BE2C (cell line): ENCODE measurements at regions not wholly inside any gene's neighbourhood (a gene's known extent, or its start where the extent isn't known, plus 50 kb on each side); places are given as distances from the start of the nearest gene placed in this dataset.

Experiments used
- DNase-seq: peaks from one replicate; pipeline ENCODE4 v3.0.0-alpha.2; 2020
- H3K27me3 ChIP-seq: fragments of 250-450 bp; sonication (Bioruptor Pico); 2 replicates; pipeline ENCODE4 v1.5.1; 2020; ENCODE audit warnings: mild to moderate bottlenecking
- H3K36me3 ChIP-seq: fragments of 250-450 bp; sonication (Bioruptor Pico); 2 replicates; pipeline ENCODE4 v1.5.1; 2020; ENCODE audit warnings: mild to moderate bottlenecking
- H3K4me1 ChIP-seq: fragments of 250-450 bp; sonication (Bioruptor Pico); 2 replicates; pipeline ENCODE4 v1.5.1; 2020
- H3K4me3 ChIP-seq: 2 replicates; pipeline ENCODE4 v1.5.1; 2011; ENCODE audit warnings: low read depth, low read length
- H3K9me3 ChIP-seq: fragments of 250-450 bp; sonication (Bioruptor Pico); 2 replicates; pipeline ENCODE4 v1.5.1; 2020
- TF ChIP-seq, protein P1 (sequence below): IDR thresholded peaks from 2 replicates; pipeline ENCODE4 v1.5.1; 2012; ENCODE audit warnings: mild to moderate bottlenecking, low read depth, low read length

DNA sequence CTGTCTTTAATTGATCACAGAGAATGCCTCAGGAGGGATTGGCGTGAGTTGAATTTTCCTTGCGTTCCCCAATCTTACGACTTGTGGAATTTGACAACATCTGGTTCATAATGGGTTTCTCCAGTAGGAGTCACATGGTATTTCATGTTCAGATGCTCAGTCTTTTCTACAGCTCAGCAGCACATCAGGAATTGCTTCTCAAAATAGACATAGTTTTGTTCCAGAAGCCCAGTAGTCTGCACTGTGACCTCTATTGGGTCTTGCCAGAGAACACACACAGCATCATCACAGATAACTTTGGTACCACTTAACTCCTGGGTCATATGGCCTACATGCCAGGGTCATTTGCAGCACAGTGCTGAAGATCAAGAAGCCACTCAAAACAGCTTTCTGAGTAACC is 282.5 kb upstream of the HTR2A start:
- no peaks in the 10 kb centered on the region for H3K9me3 ChIP-seq
- no peak overlapping the region for H3K4me3 ChIP-seq
- TF ChIP-seq, protein P1, sequence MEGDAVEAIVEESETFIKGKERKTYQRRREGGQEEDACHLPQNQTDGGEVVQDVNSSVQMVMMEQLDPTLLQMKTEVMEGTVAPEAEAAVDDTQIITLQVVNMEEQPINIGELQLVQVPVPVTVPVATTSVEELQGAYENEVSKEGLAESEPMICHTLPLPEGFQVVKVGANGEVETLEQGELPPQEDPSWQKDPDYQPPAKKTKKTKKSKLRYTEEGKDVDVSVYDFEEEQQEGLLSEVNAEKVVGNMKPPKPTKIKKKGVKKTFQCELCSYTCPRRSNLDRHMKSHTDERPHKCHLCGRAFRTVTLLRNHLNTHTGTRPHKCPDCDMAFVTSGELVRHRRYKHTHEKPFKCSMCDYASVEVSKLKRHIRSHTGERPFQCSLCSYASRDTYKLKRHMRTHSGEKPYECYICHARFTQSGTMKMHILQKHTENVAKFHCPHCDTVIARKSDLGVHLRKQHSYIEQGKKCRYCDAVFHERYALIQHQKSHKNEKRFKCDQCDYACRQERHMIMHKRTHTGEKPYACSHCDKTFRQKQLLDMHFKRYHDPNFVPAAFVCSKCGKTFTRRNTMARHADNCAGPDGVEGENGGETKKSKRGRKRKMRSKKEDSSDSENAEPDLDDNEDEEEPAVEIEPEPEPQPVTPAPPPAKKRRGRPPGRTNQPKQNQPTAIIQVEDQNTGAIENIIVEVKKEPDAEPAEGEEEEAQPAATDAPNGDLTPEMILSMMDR: no peak
- peaks cover 5% of the 10 kb centered on the region; the same call in 1 of the 2 replicates for H3K4me1 ChIP-seq
- H3K27me3 ChIP-seq: no peaks in the 10 kb centered on the region
- H3K36me3 ChIP-seq: no peaks in the 10 kb centered on the region
- no peak for DNase-seq

DNA sequence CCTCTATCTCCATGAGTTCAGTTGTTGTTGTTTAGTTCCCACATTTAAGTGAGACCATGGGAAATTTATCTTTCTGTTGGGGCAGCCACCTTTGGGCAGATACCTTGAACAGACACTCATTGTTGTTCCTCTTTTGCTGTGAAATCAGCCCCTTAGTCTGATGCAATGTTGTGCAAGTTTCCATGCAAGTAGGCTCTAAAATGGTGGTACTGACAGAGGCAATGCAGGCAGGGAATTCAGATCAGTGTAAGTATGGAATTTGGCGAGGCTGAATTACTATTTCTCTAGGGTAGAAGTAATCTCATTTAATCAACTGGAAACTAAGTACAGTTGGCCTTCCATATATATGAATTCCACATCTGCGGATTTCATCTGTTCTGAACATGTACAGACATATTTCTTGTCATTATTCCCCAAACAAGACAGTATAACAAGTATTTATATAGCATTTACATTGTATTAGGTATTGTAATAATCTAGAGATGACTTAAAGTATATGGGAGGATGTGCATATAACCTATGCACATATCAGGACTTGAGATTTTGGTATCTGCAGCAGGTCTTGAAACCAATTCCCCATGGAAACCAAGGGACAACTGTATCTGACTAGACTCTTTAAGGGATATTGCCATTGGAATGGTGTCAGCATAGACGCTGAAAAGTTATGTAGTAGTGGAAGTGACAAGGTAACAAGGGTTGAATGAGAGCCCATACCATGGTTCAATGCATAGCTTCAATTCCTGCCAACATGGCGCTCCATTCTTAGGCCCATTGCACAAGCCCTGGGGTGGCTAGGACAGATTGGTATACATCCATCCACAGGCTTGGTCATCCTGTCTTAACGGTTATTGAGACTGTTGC is 281.5 kb upstream of the HTR2A start:
- no peaks in the 10 kb centered on the region for H3K9me3 ChIP-seq
- no peak for DNase-seq
- TF ChIP-seq, protein P1: no peak

DNA sequence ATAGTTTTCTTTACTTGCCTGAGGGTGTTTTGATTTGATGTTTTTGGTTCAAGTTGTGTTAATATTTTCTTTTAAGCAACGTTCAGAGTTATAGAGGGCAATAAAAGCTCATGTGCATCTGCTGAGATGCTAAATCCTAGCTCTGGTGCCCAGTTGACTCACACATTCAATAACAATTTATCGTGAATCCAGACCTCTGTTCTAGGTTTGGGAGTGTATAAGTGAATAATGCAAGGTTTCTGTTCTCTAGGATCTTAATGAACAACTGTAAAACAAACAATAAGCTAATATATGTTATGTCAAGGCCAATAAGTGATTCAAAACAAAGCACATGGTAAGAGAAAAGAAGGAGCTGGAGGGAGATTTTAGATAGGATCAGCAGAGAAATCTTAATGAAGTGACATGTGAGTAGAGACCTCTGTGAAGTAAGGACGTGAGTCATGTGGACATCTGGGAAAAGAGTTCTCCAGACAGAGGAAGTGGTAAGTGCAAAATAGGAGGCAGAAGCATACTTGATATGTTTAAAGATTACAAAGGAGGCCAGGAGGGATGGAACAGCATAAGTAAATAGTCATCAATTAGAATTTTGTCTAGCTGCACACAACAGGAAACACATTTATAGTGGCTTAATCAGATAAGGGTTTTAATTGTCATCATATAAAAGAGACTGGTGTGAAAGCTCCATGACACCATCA is 278.5 kb upstream of the HTR2A start:
- peaks cover 5% of the 10 kb centered on the region; the same call in 1 of the 2 replicates for H3K4me1 ChIP-seq
- H3K27me3 ChIP-seq: no peaks in the 10 kb centered on the region
- H3K4me3 ChIP-seq: no peak overlapping the region
- no peaks in the 10 kb centered on the region for H3K9me3 ChIP-seq
- TF ChIP-seq, protein P1: no peak
- no peak for DNase-seq
- H3K36me3 ChIP-seq: no peaks in the 10 kb centered on the region

More for the DNA sequence above, 281.5 kb upstream of the HTR2A start:
- H3K4me1 ChIP-seq: peaks cover 5% of the 10 kb centered on the region; the same call in 1 of the 2 replicates
- H3K4me3 ChIP-seq: no peak overlapping the region
- no peaks in the 10 kb centered on the region for H3K36me3 ChIP-seq
- no peaks in the 10 kb centered on the region for H3K27me3 ChIP-seq

DNA sequence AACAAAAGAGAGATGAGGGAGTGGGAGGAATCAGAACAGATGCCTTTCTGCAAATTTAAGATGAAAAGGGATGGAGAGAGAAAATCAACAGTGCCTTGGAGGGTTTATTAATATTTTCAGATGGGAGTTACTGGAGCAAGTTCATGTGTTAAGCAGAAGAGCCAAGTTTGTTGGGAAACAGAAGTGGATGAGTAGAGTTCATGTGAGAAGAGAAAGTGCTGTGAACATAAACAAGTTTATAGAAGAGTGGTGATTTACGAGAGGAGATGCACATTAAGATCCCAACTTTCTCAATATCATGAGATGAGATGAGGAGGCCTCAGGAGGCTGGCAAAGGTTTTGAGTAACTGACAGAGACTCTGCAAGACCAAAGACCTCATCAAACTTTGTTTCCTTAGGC is 274.1 kb upstream of the HTR2A start:
- TF ChIP-seq, protein P1: no peak
- no peaks in the 10 kb centered on the region for H3K27me3 ChIP-seq
- no peaks in the 10 kb centered on the region for H3K36me3 ChIP-seq
- no peak overlapping the region for H3K4me3 ChIP-seq
- no peak for DNase-seq
- H3K4me1 ChIP-seq: no peaks in the 10 kb centered on the region
- no peaks in the 10 kb centered on the region for H3K9me3 ChIP-seq

DNA sequence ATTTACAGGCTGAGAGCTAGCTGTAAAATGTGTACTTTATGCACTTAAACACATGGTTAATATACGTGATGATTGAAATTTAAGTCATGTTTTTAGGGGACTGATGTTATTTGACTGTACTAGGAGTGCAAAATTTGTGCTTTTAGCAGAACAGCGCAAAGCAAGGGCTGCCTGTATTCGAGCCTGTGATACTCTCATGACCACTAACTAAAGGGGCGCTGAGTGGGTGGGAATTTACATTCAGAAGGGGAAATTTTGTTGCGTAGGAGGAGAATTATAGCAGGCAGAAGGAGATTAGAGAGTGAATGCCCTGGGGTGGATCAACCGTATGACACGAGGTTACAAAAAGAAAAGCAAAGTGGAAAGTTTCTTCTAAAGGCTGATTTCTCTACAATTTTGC is 271.8 kb upstream of the HTR2A start:
- Histone ChIP-seq H3K36me3 (no peaks in the 10 kb centered on the region), H3K9me3 (no peaks in the 10 kb centered on the region), H3K27me3 (no peaks in the 10 kb centered on the region), H3K4me3 (no peak overlapping the region), H3K4me1 (no peaks in the 10 kb centered on the region)
- TF ChIP-seq, protein P1: no peak
- no peak for DNase-seq

DNA sequence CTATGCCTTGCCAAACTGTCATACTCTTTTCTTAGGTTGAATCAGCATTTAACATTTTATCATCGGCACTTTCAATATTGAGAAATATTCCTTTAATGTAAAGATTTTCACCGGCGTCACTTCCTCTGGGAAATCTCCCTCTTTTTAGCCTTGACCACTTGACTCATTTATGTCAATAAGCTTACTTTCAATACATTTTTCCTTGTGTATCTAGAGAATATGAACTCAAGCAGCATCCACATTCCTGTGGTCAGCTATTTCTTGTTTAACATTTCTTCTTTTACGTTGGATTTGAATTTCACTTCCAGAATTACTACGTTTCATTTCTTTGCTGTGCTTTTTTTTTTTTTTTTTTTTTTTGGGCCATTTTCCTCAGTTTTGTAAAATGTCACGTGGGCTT is 271.2 kb upstream of the HTR2A start:
- Histone ChIP-seq H3K36me3 (no peaks in the 10 kb centered on the region), H3K9me3 (no peaks in the 10 kb centered on the region), H3K4me3 (no peak overlapping the region), H3K4me1 (no peaks in the 10 kb centered on the region), H3K27me3 (no peaks in the 10 kb centered on the region)
- TF ChIP-seq, protein P1: no peak
- no peak for DNase-seq
